GM23248 (cell line): ENCODE measurements at regions not wholly inside any gene's neighbourhood (a gene's known extent, or its start where the extent isn't known, plus 50 kb on each side); places are given as distances from the start of the nearest gene placed in this dataset.

Source experiments
- EZH2 ChIP-seq: fragments of 200-600 bp; sonication (generic); IDR thresholded peaks from 2 replicates; pipeline ENCODE4 v1.6.1; 2018; ENCODE audit warnings: antibody characterized with exemption, mild to moderate bottlenecking; ENCODE audit not compliant: insufficient read depth, poor library complexity, severe bottlenecking
- EZH2phosphoT487 ChIP-seq: fragments of 200-600 bp; sonication (generic); IDR thresholded peaks from 2 replicates; pipeline ENCODE4 v1.6.1; 2018; ENCODE audit warnings: antibody characterized with exemption, moderate library complexity, mild to moderate bottlenecking, low read depth; ENCODE audit not compliant: insufficient read depth

DNA sequence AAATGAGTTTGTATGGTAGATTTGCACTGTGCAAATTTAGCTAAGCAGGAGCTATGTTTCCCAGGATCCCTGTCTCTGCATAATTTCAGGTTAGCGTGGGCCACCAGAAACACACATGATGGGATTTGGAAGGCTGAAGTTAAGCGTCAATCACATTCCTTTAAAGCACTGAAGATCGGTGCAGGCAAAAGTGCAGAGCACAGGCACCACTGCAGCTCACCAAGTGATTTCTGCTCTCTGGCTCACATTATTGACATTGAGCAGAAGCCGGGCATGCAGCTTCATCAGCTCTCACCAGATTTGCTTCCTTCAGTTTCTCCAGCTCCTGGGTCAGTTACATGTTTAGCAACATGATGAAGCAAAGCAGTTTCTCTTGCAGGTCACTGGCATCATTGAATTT is 256.4 kb upstream of the TGFBR2 start:
- TF ChIP-seq EZH2 (no peak), EZH2phosphoT487 (no peak)
